Lung (tissue), 11 donors: ENCODE measurements at regions not wholly inside any gene's neighbourhood (a gene's known extent, or its start where the extent isn't known, plus 50 kb on each side); places are given as distances from the start of the nearest gene placed in this dataset.

Source experiments
- ATAC-seq: fragments of 200-7000 bp; cut with Tn5 transposase; one replicate; pipeline ENCODE4 v1.9.1; 2020; ENCODE audit warnings: moderate number of reproducible peaks; ENCODE audit not compliant: insufficient read depth, low FRiP score
- DNase-seq, 3 donors: peaks; one replicate each; pipeline ENCODE4 v3.0.0-alpha.2; 2013 to 2017
- H3K27ac ChIP-seq, 2 donors: one replicate each; pipeline ENCODE4 v1.5.1; 2013; ENCODE audit warnings: mild to moderate bottlenecking in 2 of 2, moderate library complexity in 2 of 2, control low read depth in 1 of 2, inconsistent platforms in 1 of 2, low read depth in 1 of 2, low read length in 1 of 2
- H3K27me3 ChIP-seq, 3 donors: one replicate each; pipeline ENCODE4 v1.5.1; 2013; ENCODE audit warnings: low read length in 2 of 3; ENCODE audit not compliant: control insufficient read depth in 3 of 3, insufficient read depth in 3 of 3
- H3K36me3 ChIP-seq, 4 donors: one replicate each; pipeline ENCODE4 v1.5.1; 2013; ENCODE audit warnings: low read length in 4 of 4, mild to moderate bottlenecking in 1 of 4, moderate library complexity in 1 of 4; ENCODE audit not compliant: control insufficient read depth in 4 of 4, insufficient read depth in 4 of 4
- H3K4me1 ChIP-seq, 5 donors: one replicate each; pipeline ENCODE4 v1.5.1; 2013; ENCODE audit warnings: low read length in 5 of 5, mild to moderate bottlenecking in 2 of 5, moderate library complexity in 1 of 5; ENCODE audit not compliant: control insufficient read depth in 5 of 5, insufficient read depth in 5 of 5
- H3K4me3 ChIP-seq: one replicate; pipeline ENCODE4 v1.5.1; 2013; ENCODE audit warnings: mild to moderate bottlenecking, control low read depth, moderate library complexity
- H3K9ac ChIP-seq, 2 donors: one replicate each; pipeline ENCODE4 v1.5.1; 2013; ENCODE audit warnings: low read length in 2 of 2, control low read depth in 1 of 2; ENCODE audit not compliant: insufficient read depth in 1 of 2
- H3K9me3 ChIP-seq, 4 donors: one replicate each; pipeline ENCODE4 v1.5.1; 2013; ENCODE audit warnings: low read length in 3 of 4, mild to moderate bottlenecking in 1 of 4, moderate library complexity in 1 of 4; ENCODE audit not compliant: control insufficient read depth in 4 of 4, insufficient read depth in 3 of 4
- WGBS, 2 donors: extraction: QIAGEN DNeasy Blood & Tissue Kit; methylation state at CpG; one replicate each; pipeline ENCODE4 v1.1.7; 2013; 5-methylcytosine and 5-hydroxymethylcytosine counted together
- TF ChIP-seq, protein P1 (sequence below): IDR thresholded peaks from 2 replicates; pipeline ENCODE4 v1.5.1; 2012; ENCODE audit warnings: mild to moderate bottlenecking; ENCODE audit errors: control extremely low read depth, extremely low read depth
- donor health status: control.
- donor health status: control.
- donor health status: Bipolar disorder and iron deficiency.
- donor health status: healthy.
- donor health status: DM: yes; HTN: yes; CAD: no.

DNA sequence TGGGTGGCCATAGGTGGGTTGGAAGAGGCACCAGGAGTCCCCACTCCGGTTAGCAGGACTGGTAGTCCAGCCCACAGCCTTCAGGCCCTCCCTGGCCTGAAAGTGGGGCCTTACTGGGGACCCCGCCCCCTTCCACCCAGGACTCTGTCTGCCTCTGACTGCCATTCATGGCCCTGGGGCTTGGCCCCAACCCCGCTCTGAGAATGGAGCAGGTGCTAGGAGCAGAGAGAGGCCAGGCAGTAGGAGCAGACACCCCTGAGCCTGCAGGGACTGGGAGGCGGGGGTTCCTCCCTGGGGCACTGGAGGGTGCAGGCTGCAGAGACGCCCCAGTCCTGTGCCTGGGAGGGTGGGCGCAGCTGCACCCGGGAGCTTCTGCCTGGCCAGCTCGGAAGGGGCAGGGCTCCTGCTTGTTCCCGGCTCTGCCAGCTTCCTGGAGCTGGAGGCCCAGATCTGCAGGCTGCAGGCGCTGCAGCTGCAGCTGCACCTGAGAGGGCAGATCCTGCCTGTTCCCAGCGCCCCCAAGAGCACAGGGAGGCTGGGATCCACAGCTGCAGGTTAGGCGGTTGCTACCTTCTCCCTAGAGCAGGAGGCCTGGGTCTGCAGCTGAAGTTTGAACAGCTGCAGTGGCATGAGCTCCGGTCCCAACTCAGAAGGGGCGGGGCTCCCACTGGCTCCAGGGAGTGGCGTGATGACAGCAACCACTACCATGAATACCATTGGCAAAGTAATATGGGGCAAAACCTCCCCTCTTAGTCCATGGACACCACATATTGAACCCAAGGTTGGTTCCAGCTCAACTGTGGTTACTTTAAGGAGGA is 194.7 kb downstream of the SQOR start:
- Histone ChIP-seq H3K27me3 (no peaks in the 10 kb centered on the region), H3K9me3 (peaks cover 0 to 3% (median 0%) of the 10 kb centered on the region in 4 donors), H3K36me3 (no peaks in the 10 kb centered on the region), H3K4me3 (no peak overlapping the region), H3K9ac (no peak overlapping the region), H3K4me1 (no peaks in the 10 kb centered on the region), H3K27ac (no peak overlapping the region)
- TF ChIP-seq, protein P1, sequence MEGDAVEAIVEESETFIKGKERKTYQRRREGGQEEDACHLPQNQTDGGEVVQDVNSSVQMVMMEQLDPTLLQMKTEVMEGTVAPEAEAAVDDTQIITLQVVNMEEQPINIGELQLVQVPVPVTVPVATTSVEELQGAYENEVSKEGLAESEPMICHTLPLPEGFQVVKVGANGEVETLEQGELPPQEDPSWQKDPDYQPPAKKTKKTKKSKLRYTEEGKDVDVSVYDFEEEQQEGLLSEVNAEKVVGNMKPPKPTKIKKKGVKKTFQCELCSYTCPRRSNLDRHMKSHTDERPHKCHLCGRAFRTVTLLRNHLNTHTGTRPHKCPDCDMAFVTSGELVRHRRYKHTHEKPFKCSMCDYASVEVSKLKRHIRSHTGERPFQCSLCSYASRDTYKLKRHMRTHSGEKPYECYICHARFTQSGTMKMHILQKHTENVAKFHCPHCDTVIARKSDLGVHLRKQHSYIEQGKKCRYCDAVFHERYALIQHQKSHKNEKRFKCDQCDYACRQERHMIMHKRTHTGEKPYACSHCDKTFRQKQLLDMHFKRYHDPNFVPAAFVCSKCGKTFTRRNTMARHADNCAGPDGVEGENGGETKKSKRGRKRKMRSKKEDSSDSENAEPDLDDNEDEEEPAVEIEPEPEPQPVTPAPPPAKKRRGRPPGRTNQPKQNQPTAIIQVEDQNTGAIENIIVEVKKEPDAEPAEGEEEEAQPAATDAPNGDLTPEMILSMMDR, result no peak
- WGBS, 2 donors, result 80 to 89% methylated on average over 14 to 15 of the region's 15 CpGs
- ATAC-seq (no peak), DNase-seq (no peak)

DNA sequence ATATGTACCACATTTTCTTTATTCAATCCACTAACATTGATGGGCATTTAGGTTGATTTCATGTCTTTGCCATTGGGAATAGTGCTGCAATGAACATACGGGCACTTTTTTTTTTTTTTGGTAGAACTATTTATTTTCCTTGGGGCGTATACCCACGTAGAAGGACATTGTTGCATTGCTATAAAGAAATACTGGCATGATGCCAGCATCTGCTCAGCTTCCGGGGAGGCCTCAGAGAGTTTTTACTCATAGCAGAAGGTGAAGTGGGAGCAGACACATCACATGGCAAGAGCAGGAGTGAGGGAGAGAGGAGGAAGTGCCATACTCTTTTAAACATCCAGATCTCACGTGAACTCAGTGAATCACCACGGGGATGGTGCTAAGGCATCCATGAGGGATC is 197.0 kb downstream of the SQOR start:
- Histone ChIP-seq H3K9me3 (peaks cover 0 to 3% (median 0%) of the 10 kb centered on the region in 4 donors), H3K9ac (no peak overlapping the region), H3K4me3 (no peak overlapping the region), H3K36me3 (no peaks in the 10 kb centered on the region), H3K4me1 (no peaks in the 10 kb centered on the region), H3K27me3 (no peaks in the 10 kb centered on the region), H3K27ac (no peak overlapping the region)
- 62 to 67% methylated on average over 6 of the region's 6 CpGs for WGBS, 2 donors
- TF ChIP-seq, protein P1, result no peak
- ATAC-seq, result no peak
- DNase-seq, result no peak

DNA sequence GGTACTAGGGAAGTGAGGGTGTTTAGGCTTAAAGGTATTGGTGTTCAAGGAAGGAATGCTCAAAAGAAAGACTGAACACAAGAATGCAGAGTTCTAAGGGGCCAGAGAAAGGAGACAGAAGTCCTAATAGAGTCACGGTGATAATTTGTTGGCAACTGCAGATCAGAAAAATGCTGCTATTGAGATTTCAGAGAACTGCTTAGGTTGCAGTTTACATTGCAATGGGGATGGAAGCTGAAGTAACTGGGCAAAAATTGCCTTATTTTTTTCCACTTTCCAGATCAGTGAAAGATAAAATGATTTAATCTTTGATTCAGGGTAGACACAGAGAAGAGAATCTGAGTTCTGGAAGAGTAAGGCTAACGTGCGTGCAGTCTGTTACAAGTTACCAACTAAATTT is 199.8 kb downstream of the SQOR start:
- WGBS, 2 donors, result 83 to 90% methylated on average over 3 of the region's 3 CpGs
- H3K36me3 ChIP-seq, result no peaks in the 10 kb centered on the region
- ATAC-seq (no peak), DNase-seq (no peak)
- H3K4me3 ChIP-seq, result no peak overlapping the region
- no peak overlapping the region for H3K9ac ChIP-seq
- H3K4me1 ChIP-seq, result no peaks in the 10 kb centered on the region
- TF ChIP-seq, protein P1, result no peak
- no peak overlapping the region for H3K27ac ChIP-seq
- H3K9me3 ChIP-seq, result peaks cover 0 to 3% (median 0%) of the 10 kb centered on the region in 4 donors
- H3K27me3 ChIP-seq, result no peaks in the 10 kb centered on the region
